GM10248 (cell line): ENCODE measurements at regions not wholly inside any gene's neighbourhood (a gene's known extent, or its start where the extent isn't known, plus 50 kb on each side); places are given as distances from the start of the nearest gene placed in this dataset.

Source experiments
- CTCF ChIA-PET: fragments of 300-600 bp; sonication (Branson Sonifier 250); formaldehyde crosslinking; extraction: SDS; loops from one replicate; lab custom pipeline; 2021; ENCODE audit warnings: antibody characterized with exemption; lab: Yijun Ruan, JAX
- POLR2A ChIA-PET: fragments of 350-650 bp; sonication (Branson Sonifier 250); formaldehyde crosslinking; extraction: SDS; loops from one replicate; lab custom pipeline; 2020; ENCODE audit warnings: antibody characterized with exemption; lab: Yijun Ruan, JAX
- DNase-seq: peaks from one replicate; pipeline ENCODE4 v3.0.0; 2012; ENCODE audit errors: extremely low spot score
- TF ChIP-seq, protein P1 (sequence below): IDR thresholded peaks from 2 replicates; pipeline ENCODE4 v1.5.1; 2012; ENCODE audit warnings: mild to moderate bottlenecking, low read depth; ENCODE audit errors: extremely low read depth, missing control alignments, control extremely low read depth

DNA sequence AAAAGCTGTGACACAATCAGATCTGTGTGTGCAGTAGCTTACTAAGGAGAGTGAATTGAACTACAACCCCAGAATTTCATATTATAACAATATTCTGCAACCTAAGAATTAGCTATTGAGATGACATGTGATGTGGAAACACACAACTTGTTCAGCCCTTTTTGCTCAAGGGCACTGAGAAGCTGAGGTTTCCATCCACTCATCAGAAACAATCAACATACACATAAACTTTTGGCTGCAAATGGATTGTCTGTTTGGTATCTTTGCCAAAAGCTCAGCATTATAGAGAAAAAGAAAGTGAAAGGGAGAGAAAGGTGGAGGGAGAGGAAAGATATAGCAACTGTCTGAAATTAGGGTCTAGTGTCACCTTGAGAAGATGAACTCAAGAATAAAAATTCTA, 117.2 kb upstream of the KLF7 start:
- TF ChIP-seq, protein P1, sequence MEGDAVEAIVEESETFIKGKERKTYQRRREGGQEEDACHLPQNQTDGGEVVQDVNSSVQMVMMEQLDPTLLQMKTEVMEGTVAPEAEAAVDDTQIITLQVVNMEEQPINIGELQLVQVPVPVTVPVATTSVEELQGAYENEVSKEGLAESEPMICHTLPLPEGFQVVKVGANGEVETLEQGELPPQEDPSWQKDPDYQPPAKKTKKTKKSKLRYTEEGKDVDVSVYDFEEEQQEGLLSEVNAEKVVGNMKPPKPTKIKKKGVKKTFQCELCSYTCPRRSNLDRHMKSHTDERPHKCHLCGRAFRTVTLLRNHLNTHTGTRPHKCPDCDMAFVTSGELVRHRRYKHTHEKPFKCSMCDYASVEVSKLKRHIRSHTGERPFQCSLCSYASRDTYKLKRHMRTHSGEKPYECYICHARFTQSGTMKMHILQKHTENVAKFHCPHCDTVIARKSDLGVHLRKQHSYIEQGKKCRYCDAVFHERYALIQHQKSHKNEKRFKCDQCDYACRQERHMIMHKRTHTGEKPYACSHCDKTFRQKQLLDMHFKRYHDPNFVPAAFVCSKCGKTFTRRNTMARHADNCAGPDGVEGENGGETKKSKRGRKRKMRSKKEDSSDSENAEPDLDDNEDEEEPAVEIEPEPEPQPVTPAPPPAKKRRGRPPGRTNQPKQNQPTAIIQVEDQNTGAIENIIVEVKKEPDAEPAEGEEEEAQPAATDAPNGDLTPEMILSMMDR: no peak
- POLR2A ChIA-PET: no interaction called here
- CTCF ChIA-PET: interaction anchor here (0.7 to 2.3 kb wide), 13 partner anchors 9 to 210 kb away, joined by 3 to 10 read pairs (median 3); no protein-coding TSS in a partner anchor

DNA sequence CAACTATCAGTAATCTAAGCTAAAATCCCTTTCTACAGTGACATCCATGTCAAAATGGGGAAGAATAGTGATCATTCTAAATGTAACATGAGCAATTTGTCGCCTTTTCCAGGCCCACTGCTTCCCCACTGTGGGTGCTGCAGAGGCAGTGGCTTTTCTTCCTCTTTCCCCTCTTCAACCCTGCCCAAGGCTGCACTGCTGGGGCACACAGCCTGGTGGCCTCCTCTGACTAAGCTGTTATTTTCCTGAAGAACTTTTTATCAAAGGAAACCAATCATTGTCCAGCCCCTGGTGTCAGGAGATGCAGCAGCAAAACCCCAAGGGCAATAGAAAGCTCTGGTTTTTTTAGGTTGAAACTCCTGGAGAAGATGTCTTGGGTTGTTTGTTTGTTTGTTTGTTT, 117.6 kb upstream of the KLF7 start:
- ChIA-PET CTCF (interaction anchor here (0.9 to 2.3 kb wide), 13 partner anchors 9 to 210 kb away, joined by 3 to 10 read pairs (median 4); partner anchors contain the start of gene KLF7), POLR2A (no interaction called here)
- TF ChIP-seq, protein P1: no peak
- no peak for DNase-seq

More for the DNA sequence above, 117.2 kb upstream of the KLF7 start:
- DNase-seq: no peak

DNA sequence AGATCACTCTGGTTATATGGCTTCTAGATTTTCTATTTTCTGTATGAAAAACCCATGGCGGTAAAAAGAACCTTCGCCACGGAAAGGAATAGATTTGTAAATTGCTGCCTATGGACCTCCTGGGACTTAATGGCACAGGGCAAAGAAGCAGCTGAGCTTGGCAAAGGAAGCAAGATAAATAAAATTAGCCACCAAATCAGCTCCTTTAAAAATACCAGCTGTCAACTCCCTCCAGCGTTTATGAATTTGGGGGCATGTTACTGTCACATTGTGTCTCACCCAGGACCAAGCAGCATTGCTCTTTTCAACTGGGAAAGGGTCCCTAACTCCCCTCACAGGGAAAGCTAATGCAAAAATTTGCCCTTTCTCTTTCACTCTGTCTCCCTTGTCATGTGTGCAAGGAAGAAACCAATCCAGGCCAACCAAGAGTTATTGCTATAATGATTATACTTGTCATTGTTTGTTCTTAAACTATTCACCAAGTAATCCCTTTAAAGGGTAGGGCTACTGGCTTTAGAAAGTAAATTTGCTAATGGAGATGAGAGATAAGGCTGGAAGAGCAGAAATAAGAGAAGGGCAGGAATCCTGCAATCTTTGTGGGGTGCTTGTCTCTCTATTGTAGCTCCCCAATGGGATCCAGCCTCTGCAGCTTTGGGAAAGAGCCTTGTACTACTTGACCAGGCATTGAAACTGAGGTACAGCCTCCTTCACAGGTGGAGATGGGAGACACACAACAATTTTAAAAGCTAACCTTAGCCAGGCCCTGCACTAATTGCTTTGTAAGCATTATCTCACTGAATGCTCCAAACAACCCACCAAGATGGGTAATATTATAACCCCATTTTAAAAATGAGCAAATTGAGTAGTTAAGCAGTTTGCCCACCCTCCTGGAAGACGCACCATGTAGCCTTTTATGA, 119.1 kb upstream of the KLF7 start:
- TF ChIP-seq, protein P1: no peak

DNA sequence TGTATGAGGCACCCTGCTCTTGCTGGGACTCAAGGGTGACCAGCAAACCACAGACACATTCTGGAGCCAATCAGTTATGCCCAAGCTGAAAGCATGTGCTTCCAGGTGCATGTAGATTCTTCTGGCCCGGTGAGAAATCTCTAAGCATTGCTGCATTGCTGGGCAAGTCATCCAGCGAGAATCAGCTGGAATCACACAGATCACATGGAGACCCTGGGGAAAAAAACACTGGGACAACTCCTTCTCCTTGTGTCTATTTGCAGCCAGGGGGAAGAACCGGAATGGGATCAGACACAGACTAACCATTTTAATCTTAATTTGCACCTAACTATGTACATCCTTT, 119.7 kb upstream of the KLF7 start:
- DNase-seq: no peak
- CTCF ChIA-PET: interaction anchor here (1.0 to 2.2 kb wide), 11 partner anchors 8 to 96 kb away, joined by 3 to 6 read pairs (median 4); no protein-coding TSS in a partner anchor
- POLR2A ChIA-PET: no interaction called here
- TF ChIP-seq, protein P1: no peak

More for the DNA sequence above, 119.1 kb upstream of the KLF7 start:
- CTCF ChIA-PET: interaction anchor here (0.7 to 2.3 kb wide), 17 partner anchors 7 to 143 kb away, joined by 3 to 10 read pairs (median 4); partner anchors contain the start of gene KLF7
- POLR2A ChIA-PET: no interaction called here
- no peak for DNase-seq

GRCh38 chr2:207286106-207286505, 120.4 kb upstream of the KLF7 start:
- ChIA-PET POLR2A (interaction anchor here (0.9 kb wide), 1 partner anchor 43 kb away, joined by 3 read pairs; no protein-coding TSS in a partner anchor), CTCF (interaction anchor here (1.0 to 2.2 kb wide), 9 partner anchors 9 to 96 kb away, joined by 3 to 6 read pairs (median 4); no protein-coding TSS in a partner anchor)
- TF ChIP-seq, protein P1: no peak
- DNase-seq: no peak

DNA sequence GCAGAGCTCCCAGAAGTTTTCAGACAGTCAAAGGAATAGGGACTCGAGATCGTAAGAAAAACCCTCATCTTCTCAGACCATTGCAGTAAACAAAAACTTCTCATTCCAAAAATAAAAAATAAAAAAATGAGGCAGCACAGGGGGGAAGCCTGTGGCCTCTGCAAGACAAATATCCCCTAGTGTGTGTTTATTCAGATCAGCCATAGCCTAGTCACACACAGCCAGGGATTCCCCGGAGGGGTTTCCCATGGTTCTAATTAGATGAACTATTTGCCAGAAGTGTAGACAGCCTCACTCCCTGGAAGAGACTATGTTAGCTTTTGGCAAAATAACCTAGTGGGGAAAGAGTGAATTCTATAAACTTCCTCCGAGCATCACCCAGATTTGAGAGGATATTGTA, 122.9 kb upstream of the KLF7 start:
- CTCF ChIA-PET: interaction anchor here (0.9 to 1.6 kb wide), 5 partner anchors 10 to 133 kb away, joined by 3 to 5 read pairs (median 4); no protein-coding TSS in a partner anchor
- POLR2A ChIA-PET: interaction anchor here (0.8 kb wide), 2 partner anchors 47 to 123 kb away, joined by 3 read pairs; partner anchors contain the start of gene KLF7
- DNase-seq: peak; percentile 32
- TF ChIP-seq, protein P1: no peak
